ENCODE measurements at regions not wholly inside any gene's neighbourhood (a gene's known extent, or its start where the extent isn't known, plus 50 kb on each side); places are given as distances from the start of the nearest gene placed in this dataset.

DNA sequence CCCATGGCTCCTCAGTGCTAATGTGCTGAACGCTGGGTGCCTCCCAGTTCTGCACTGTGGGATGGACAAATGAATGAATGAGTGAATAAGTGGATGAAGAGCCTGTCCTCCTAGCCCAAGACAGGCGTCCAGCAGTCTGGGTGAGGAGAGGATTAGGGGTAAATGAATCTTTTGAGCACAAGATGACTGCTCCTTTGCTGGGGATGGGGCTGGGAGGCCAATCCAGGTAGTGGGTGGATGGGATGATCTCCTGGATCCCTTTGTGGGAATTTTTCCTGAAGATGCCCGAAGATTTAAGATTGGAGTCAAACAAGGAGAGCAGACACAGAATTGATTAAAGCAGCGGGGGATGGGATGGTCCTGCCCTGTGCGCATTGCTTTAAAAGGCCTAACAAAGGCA lies 65.3 kb upstream of the MLN start:
- Mint-ChIP-seq H3K36me3 (ENCODE audit: insufficient read depth) (no peaks in the 10 kb centered on the region), H3K27ac (no peak overlapping the region), H3K4me3 (ENCODE audit: low read depth) (no peak overlapping the region), H3K9me3 (ENCODE audit: low read depth) (no peaks in the 10 kb centered on the region), H3K4me1 (ENCODE audit: low read depth) (peaks cover 30% of the 10 kb centered on the region), H3K27me3 (peaks cover 16% of the 10 kb centered on the region)
- no peak for DNase-seq (ENCODE audit: low spot score, unreplicated experiment)
- TF ChIP-seq, protein P1, sequence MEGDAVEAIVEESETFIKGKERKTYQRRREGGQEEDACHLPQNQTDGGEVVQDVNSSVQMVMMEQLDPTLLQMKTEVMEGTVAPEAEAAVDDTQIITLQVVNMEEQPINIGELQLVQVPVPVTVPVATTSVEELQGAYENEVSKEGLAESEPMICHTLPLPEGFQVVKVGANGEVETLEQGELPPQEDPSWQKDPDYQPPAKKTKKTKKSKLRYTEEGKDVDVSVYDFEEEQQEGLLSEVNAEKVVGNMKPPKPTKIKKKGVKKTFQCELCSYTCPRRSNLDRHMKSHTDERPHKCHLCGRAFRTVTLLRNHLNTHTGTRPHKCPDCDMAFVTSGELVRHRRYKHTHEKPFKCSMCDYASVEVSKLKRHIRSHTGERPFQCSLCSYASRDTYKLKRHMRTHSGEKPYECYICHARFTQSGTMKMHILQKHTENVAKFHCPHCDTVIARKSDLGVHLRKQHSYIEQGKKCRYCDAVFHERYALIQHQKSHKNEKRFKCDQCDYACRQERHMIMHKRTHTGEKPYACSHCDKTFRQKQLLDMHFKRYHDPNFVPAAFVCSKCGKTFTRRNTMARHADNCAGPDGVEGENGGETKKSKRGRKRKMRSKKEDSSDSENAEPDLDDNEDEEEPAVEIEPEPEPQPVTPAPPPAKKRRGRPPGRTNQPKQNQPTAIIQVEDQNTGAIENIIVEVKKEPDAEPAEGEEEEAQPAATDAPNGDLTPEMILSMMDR (IDR thresholded peaks at IDR 0.05; ENCODE audit: unreplicated experiment): no peak

DNA sequence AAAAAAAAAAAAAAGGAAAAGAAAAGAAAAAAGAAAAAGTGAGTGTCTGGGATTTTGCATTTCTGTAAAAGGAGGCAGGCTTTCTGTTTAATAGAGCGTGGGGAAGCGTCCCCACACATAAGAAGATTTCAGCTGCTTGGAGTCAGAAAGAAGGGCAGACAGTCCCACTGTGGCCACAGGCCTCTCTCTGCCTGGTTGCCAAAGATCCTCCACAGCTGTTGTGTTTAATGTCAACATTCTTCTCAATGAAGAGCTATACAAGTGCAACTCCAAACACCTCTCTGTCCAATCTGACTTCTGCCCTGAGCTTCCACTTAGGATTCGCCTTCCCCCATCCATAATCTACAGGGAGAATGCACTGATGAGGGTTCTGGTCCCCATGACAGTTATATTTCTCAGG lies 64.3 kb upstream of the MLN start:
- no peak overlapping the region for H3K4me3 Mint-ChIP-seq (ENCODE audit: low read depth)
- H3K27me3 Mint-ChIP-seq: peaks cover 18% of the 10 kb centered on the region
- DNase-seq (ENCODE audit: low spot score, unreplicated experiment): no peak
- TF ChIP-seq, protein P1 (IDR thresholded peaks at IDR 0.05; ENCODE audit: unreplicated experiment): no peak
- no peaks in the 10 kb centered on the region for H3K9me3 Mint-ChIP-seq (ENCODE audit: low read depth)
- H3K4me1 Mint-ChIP-seq (ENCODE audit: low read depth): peaks cover 23% of the 10 kb centered on the region
- H3K36me3 Mint-ChIP-seq (ENCODE audit: insufficient read depth): no peaks in the 10 kb centered on the region
- H3K27ac Mint-ChIP-seq: no peak overlapping the region

DNA sequence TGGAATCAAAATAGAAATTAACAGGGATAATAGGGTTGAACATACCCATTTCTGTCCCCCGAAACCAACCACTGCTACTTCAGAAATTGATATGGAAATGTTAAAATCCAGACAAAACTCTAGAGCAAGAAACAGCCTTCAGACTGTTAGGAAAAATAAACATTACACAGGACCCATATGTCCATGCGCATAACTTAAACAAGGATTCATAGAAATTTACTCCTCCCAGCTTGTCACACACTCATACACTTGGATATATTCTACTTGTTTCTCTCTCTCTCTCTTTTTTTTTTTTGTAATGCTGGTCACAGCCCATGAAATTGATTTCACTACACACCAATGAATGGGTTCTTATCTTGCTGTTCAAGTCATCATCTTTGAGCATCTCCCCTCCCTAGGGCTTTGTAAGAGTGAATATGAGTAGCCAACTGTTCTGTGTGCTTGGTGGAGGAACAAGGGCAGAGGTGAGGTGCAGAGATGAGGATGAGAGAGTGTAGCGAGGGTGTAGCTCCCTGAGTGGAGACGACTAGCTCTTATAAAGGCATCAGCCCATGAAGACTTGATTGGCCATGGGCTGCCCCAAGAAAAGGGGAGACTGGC lies 61.8 kb upstream of the MLN start:
- TF ChIP-seq, protein P1 (IDR thresholded peaks at IDR 0.05; ENCODE audit: unreplicated experiment): no peak
- H3K4me3 Mint-ChIP-seq (ENCODE audit: low read depth): no peak overlapping the region
- H3K27ac Mint-ChIP-seq: no peak overlapping the region
- H3K9me3 Mint-ChIP-seq (ENCODE audit: low read depth): no peaks in the 10 kb centered on the region
- H3K4me1 Mint-ChIP-seq (ENCODE audit: low read depth): peaks cover 11% of the 10 kb centered on the region
- no peaks in the 10 kb centered on the region for H3K36me3 Mint-ChIP-seq (ENCODE audit: insufficient read depth)
- peaks cover 28% of the 10 kb centered on the region for H3K27me3 Mint-ChIP-seq
- no peak for DNase-seq (ENCODE audit: low spot score, unreplicated experiment)

DNA sequence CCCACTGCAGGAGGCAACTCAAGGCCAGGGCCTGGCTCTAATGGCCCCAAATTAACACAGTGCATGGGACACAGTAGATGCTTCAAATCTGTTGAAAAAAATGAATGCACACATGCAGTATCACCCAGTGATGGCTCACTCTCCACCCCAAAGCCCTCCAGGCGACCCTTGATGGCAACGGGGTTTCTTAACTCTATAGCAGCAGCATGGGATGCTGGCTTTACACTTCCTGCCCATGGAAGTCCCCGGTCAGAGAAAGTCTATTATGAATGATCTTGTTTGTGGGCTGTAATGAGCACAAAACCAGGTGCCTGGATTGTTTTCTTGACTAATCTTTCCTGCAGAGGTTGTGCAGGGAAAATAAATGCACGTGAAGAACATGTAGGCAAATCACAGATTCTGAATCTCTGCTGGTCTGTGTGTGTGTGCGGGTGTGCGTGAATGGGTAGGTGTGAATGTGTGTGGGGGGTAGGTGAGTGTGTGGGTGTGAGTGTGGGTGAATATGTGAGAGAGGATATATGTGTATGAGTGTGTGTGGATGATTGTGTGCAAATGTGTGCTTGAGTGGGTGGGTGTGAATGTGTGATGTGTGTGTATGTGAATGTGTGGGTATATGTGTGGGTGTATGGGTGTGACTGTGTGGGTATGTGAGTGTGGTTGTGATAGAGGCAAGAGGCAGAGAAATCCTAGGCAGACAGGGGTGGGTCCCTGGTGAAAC lies 60.1 kb upstream of the MLN start:
- H3K9me3 Mint-ChIP-seq (ENCODE audit: low read depth): no peaks in the 10 kb centered on the region
- no peaks in the 10 kb centered on the region for H3K36me3 Mint-ChIP-seq (ENCODE audit: insufficient read depth)
- H3K4me3 Mint-ChIP-seq (ENCODE audit: low read depth): no peak overlapping the region
- DNase-seq (ENCODE audit: low spot score, unreplicated experiment): no peak
- H3K27me3 Mint-ChIP-seq: peaks cover 22% of the 10 kb centered on the region
- H3K27ac Mint-ChIP-seq: no peak overlapping the region
- TF ChIP-seq, protein P1 (IDR thresholded peaks at IDR 0.05; ENCODE audit: unreplicated experiment): no peak
- no peaks in the 10 kb centered on the region for H3K4me1 Mint-ChIP-seq (ENCODE audit: low read depth)

DNA sequence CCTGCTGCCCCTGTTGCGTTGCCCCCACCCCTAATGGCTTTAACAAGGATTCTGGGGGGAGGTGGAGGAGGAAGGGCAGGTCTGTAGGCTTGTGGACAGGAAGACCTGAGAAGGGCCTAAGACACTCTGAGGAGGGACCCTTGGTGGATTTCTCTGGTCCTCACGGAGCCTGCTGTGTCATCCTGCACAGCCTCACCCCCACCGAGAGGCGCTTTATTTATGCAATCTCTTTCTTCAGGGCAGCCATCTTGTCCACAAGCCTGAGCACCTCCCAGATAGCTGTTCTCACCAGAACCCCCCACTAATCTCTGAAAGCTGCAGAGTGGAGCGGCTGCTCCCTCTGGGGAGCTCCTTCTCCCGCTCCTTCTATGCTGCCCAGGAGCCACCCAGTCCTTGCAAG lies 59.3 kb upstream of the MLN start:
- Mint-ChIP-seq H3K27ac (no peak overlapping the region), H3K9me3 (ENCODE audit: low read depth) (no peaks in the 10 kb centered on the region), H3K4me3 (ENCODE audit: low read depth) (no peak overlapping the region), H3K36me3 (ENCODE audit: insufficient read depth) (no peaks in the 10 kb centered on the region), H3K27me3 (peaks cover 22% of the 10 kb centered on the region), H3K4me1 (ENCODE audit: low read depth) (no peaks in the 10 kb centered on the region)
- DNase-seq (ENCODE audit: low spot score, unreplicated experiment): no peak
- TF ChIP-seq, protein P1 (IDR thresholded peaks at IDR 0.05; ENCODE audit: unreplicated experiment): no peak
